ENCODE measurements at regions not wholly inside any gene's neighbourhood (a gene's known extent, or its start where the extent isn't known, plus 50 kb on each side); places are given as distances from the start of the nearest gene placed in this dataset.
"Not testable (repeated sequence)": the region's sequence is repeated elsewhere in the genome, so short reads cannot be mapped to it uniquely, and the experiment has no call there.

DNA sequence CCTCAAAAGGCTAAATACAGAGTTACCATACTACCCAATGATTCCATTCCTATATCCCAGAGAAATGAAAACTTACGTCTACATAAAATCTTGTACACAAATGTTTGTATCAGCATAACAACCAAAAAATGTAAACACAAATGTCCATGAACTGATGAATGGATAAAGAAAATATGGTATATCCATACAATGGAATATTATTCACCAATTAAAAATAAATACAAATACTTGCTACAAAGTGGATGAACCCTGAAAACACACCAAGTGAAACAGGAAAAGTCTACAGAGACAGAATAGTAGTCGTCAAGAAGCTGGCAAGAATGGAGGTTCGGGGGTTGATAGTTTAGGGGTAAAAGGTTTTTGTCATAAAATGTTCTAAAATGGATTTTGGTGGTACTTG lies 54.0 kb upstream of the ANKRD28 start:
- no peak for ATAC-seq
- Mint-ChIP-seq H3K36me3 (ENCODE audit: insufficient read depth) (peaks cover 18% of the 10 kb centered on the region), H3K9me3 (no peaks in the 10 kb centered on the region), H3K27me3 (ENCODE audit: low read depth) (no peaks in the 10 kb centered on the region), H3K4me3 (no peak overlapping the region), H3K4me1 (ENCODE audit: low read depth) (peaks cover 20% of the 10 kb centered on the region)
- no peak for DNase-seq

DNA sequence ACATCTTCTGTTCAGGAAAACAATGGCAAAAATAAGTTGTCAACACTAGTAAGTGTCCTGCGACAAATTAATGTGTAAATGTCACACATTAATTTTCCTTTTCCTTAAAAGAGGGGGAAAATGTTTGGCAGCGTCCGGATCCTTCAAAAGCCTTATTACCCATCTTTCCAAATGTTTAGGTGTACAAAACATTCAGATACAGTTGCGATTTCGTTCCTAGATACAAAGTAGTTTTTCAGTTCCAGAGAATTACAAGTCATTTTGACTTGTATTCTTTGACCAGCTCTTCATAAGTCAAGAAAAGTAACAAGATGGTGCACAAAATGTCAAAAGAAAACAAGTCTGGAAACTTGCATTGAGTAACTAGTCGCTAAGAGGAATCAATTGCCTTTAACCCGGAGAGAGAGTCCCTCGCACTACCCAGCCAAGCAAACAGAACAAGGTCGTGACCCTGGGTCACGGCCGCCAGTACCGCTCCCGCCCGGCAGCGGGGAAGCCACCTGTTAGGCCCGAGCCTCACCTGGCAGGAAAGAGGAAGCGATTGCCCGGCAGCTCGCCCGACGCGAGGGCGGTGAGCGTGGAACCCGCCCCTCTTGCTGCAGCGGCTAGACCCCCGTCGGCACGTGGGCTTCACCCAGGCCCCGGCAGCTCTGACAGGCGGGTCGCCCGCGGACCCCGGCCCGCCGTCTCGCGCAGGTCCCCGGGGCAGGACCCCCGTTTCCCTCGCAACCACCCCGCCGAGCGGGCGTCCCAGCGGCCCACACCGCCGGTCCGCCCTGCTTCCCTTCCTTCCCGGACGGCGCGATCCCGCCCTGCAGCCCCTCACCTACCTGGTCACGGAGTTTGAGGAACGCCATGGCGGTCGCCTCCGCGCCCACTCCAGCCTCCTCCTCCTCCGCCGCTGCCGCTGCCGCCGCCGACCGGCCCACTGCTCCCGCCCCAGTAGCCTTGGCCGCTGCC lies 61.0 kb upstream of the ANKRD28 start:
- DNase-seq, result peak; percentile 55
- H3K36me3 Mint-ChIP-seq (ENCODE audit: insufficient read depth), result peaks cover 14% of the 10 kb centered on the region
- H3K9me3 Mint-ChIP-seq, result no peaks in the 10 kb centered on the region
- H3K4me3 Mint-ChIP-seq, result peak overlapping the region; percentile 93
- no peaks in the 10 kb centered on the region for H3K27me3 Mint-ChIP-seq (ENCODE audit: low read depth)
- ATAC-seq, result peak; percentile 49 to 54
- peaks cover 28% of the 10 kb centered on the region for H3K4me1 Mint-ChIP-seq (ENCODE audit: low read depth)

DNA sequence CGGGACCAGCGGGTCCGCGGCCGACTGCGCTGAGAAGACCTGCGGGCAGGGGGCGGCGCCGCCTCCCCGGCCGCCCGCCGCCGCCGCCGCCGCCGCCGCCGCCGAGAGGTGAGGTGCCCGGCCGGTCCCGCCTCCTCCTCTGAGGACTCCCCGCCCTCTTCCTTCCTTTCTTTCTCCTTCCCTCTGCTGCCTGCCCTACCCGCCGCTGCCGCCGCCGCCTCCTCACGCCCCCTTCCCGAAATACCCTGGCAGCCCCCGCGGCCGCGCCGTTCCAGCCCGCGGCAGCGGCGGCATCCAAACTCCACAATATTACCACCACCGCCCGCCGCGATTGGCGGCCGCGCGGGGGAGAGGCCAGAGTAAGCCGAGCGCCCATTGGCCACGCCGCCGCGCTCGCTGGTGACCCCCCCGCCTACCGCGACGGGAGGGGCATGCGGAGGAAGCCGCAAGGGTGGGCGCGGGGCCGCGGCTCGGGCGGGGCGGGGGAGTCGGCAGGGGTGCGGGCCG lies 61.8 kb upstream of the ANKRD28 start:
- peaks cover 25% of the 10 kb centered on the region for H3K4me1 Mint-ChIP-seq (ENCODE audit: low read depth)
- ATAC-seq, result peak; percentile 88 to 90

DNA sequence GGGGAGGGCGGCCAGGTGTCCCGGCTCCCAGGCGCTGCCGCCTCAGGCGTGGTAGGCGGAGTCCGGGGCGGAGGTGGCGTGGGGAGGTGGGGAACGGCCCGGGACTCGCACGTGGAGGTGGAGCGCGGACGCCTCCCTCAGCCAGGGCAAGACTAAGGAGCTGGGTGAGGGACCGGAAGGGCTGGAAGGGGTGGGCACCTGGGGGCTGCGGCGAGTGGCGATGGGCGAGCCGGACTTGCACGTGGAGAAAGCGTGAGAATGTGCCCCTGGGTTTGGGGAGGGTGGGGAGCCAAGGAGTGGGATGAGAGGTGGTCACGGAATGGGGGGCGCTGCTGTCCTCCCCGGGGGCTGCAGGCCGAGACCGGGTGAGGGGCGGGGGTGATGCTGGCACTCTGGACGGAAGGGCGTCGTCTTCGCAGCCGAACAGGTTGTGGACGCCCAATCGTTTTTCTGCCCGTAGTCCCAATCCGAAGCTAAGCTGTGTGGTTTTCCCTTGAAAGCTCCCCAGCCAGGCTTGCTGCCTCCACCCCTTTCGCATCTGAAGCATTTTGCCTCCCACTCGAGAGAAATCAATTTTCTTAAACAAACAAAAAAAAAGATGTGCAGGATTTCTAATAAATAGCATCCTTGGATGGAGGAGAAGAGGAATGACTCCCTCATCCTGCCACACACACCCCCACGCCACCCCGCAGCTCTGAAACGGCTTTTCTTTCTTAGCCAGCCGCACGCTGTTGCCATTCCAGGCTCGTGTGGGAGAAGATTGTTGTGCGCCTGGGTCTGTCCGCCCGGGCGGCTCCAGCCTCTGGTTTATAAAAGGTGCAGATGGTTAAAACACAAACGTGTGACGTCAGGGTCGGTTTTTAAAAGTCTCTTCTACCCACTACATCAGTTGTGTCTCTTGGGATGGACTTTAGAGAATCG lies 62.5 kb upstream of the ANKRD28 start:
- Mint-ChIP-seq H3K27me3 (ENCODE audit: low read depth) (no peaks in the 10 kb centered on the region), H3K9me3 (peaks cover 5% of the 10 kb centered on the region), H3K36me3 (ENCODE audit: insufficient read depth) (peaks cover 6% of the 10 kb centered on the region), H3K4me3 (peak overlapping the region; percentile 82), H3K4me1 (ENCODE audit: low read depth) (peaks cover 21% of the 10 kb centered on the region)
- ATAC-seq, result peak; percentile 64 to 69
- no peak for DNase-seq

More for the DNA sequence above, 61.8 kb upstream of the ANKRD28 start:
- Mint-ChIP-seq H3K9me3 (no peaks in the 10 kb centered on the region), H3K4me3 (peak overlapping the region; percentile 93), H3K36me3 (ENCODE audit: insufficient read depth) (peaks cover 7% of the 10 kb centered on the region), H3K27me3 (ENCODE audit: low read depth) (no peaks in the 10 kb centered on the region)
- peak; percentile 69 for DNase-seq

DNA sequence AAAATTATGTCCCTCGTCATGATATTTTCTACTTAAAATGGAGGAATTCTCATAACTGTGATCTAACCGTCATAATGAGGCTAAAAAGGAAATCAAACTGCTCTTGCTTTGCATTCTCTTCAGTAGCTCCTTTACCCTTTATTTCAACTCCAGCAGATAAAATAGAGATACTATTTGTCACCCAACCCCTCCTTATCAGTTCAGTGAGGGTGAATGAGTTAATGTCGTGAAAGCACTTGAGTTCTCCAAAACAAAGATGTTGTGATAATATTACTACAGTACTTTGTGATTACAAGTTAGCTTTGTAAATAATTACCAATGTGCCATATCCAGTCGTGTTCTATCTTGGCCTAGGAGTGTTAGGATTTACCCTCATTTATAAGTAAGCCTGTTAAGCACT lies 63.4 kb upstream of the ANKRD28 start:
- peaks cover 3% of the 10 kb centered on the region for H3K36me3 Mint-ChIP-seq (ENCODE audit: insufficient read depth)
- H3K4me3 Mint-ChIP-seq, result peak overlapping the region; percentile 82
- H3K27me3 Mint-ChIP-seq (ENCODE audit: low read depth), result no peaks in the 10 kb centered on the region
- peaks cover 18% of the 10 kb centered on the region for H3K4me1 Mint-ChIP-seq (ENCODE audit: low read depth)
- no peak for DNase-seq
- H3K9me3 Mint-ChIP-seq, result peaks cover 5% of the 10 kb centered on the region
- no peak for ATAC-seq

DNA sequence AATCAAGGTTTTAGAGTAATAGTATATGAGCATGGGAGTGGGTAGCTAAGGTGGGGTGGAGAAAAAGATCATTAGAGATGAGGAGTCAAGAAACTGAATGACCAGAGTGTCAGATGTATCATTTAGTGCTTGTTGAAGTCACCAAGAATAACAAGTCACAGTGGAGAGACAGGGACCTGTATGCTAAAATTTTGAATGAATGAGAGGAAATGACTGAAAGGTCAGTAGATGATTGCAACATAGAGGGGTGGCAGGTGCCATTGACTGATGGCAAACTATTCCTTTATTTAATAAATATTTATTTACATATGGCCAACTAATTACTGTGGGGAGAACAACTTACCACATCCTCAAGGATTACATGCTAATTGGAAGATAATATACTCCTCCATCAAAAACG lies 75.0 kb upstream of the ANKRD28 start:
- H3K27me3 Mint-ChIP-seq (ENCODE audit: low read depth), result no peaks in the 10 kb centered on the region
- H3K9me3 Mint-ChIP-seq, result no peaks in the 10 kb centered on the region
- no peaks in the 10 kb centered on the region for H3K36me3 Mint-ChIP-seq (ENCODE audit: insufficient read depth)
- ATAC-seq, result no peak
- no peak for DNase-seq
- H3K4me1 Mint-ChIP-seq (ENCODE audit: low read depth), result no peaks in the 10 kb centered on the region
- H3K4me3 Mint-ChIP-seq, result no peak overlapping the region

DNA sequence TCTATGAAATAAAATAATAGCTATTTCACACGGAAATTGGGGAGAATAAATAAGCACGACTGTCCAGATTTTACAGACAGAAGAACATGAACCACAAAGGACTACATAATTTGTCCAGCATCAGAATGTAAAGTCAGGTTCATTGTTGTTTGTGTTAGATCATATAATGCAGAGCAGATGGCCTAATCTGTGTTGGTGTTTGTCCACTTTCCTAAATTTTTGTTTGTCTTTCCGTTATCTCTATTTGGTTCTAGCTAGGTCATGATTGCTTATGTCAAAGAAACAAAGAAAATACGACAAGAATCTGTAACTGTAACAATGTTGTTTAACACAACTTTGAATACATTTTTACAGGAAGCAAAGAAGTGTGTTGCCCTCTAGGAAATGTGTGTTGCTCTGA lies 75.6 kb upstream of the ANKRD28 start:
- H3K36me3 Mint-ChIP-seq (ENCODE audit: insufficient read depth), result no peaks in the 10 kb centered on the region
- H3K9me3 Mint-ChIP-seq, result no peaks in the 10 kb centered on the region
- no peaks in the 10 kb centered on the region for H3K4me1 Mint-ChIP-seq (ENCODE audit: low read depth)
- no peak for ATAC-seq
- no peak for DNase-seq
- H3K27me3 Mint-ChIP-seq (ENCODE audit: low read depth), result no peaks in the 10 kb centered on the region
- no peak overlapping the region for H3K4me3 Mint-ChIP-seq

DNA sequence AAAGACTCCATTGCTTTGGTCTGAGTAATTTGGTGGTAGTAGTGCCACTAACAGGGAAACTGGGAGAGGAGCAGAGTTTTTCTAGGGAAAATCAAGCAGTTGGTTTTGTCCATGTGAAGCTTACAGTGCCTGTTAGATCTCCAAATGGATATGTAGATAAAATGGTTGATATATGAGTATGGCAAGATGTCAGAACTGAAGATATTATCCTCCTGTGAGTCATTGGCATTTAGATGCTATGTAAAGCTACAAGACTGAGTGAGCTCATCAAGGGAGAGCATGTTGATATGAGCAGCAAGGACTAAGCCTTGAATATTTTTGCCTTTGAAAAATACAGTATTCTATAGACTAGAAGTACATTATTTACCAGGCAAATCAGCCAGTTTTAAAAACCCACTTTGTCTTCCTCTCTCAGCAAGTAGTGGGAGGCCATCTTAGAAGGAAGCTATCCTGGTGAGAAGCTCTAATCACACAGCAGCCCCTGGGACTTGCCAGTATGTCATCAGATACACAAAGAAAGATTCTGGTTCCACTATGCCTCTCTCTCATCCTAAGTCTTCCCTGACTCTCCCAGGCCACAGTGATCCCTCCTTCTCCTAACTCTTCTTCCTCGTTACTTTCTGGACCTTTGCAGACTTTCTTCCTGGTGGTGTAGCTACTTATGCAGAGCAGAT lies 77.4 kb upstream of the ANKRD28 start:
- H3K36me3 Mint-ChIP-seq (ENCODE audit: insufficient read depth), result no peaks in the 10 kb centered on the region
- ATAC-seq (no peak), DNase-seq (no peak)
- H3K4me1 Mint-ChIP-seq (ENCODE audit: low read depth), result no peaks in the 10 kb centered on the region
- no peaks in the 10 kb centered on the region for H3K27me3 Mint-ChIP-seq (ENCODE audit: low read depth)
- no peak overlapping the region for H3K4me3 Mint-ChIP-seq
- H3K9me3 Mint-ChIP-seq, result no peaks in the 10 kb centered on the region

DNA sequence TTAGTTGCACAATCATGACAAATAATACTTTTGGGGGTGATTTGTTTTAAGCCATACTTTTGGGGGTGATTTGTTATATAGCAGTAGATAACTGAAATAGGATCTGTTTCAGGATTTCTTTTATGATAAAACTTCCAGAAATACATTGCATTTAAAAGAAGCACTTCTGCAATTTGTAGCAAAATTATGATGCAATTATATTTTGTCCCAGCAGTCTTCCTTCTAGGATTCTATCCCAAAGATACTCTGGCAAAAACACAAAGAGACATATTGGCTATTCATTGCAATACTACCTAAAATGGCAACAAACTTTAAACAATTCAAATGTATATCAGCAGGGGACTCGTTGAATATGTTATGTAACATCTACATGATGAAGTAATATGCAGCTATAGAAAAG lies 78.9 kb upstream of the ANKRD28 start:
- Mint-ChIP-seq H3K4me1 (ENCODE audit: low read depth) (no peaks in the 10 kb centered on the region), H3K27me3 (ENCODE audit: low read depth) (no peaks in the 10 kb centered on the region), H3K9me3 (no peaks in the 10 kb centered on the region), H3K4me3 (no peak overlapping the region), H3K36me3 (ENCODE audit: insufficient read depth) (no peaks in the 10 kb centered on the region)
- ATAC-seq (no peak), DNase-seq (no peak)

DNA sequence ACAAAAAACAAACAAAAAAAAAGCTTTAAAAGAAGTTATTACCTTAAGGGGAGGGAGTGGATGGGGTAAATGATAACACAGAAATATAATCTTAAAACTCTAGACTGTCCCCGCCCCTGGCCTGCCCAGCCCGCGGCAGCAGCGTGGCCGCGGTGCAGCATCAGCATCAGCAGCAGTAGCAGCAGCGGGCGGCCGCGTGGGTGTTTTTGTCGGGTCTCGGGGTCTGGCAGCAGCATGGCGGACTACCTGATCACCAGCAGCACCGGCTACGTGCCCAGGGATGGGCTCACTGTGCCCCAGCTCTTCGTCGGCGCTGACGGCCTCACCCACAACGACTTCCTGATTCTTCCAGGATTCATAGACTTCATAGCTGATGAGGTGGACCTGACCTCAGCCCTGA lies 80.0 kb upstream of the ANKRD28 start:
- H3K27me3 Mint-ChIP-seq (ENCODE audit: low read depth), result no peaks in the 10 kb centered on the region
- ATAC-seq, result no peak

DNA sequence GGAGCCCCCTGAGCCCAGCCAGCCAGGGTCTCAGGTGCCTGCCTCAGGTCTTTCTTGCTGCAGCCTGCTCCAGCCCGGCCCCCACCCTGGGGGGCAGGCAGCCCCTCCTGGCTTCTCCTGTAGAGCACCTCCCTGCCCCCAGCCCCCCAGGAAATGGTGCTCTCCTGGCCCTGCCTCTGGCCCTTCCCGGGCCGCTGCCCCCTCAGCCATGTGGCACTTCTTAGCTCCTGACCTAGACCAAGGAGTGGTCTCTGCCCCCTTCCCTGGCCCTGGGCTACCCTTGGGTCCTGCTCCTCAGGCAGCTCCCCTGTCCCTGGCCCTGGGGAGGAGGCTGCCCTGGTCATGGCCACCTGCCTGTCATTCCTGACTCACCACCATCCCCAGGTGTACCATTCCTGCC lies 82.0 kb upstream of the ANKRD28 start:
- H3K36me3 Mint-ChIP-seq (ENCODE audit: insufficient read depth); H3K4me1 Mint-ChIP-seq (ENCODE audit: low read depth); H3K4me3 Mint-ChIP-seq; DNase-seq; ATAC-seq; H3K27me3 Mint-ChIP-seq (ENCODE audit: low read depth); H3K9me3 Mint-ChIP-seq: not testable (repeated sequence)

More for the DNA sequence above, 80.0 kb upstream of the ANKRD28 start:
- H3K9me3 Mint-ChIP-seq, result no peaks in the 10 kb centered on the region
- H3K36me3 Mint-ChIP-seq (ENCODE audit: insufficient read depth), result no peaks in the 10 kb centered on the region
- H3K4me3 Mint-ChIP-seq, result no peak overlapping the region
- DNase-seq, result no peak
- H3K4me1 Mint-ChIP-seq (ENCODE audit: low read depth), result no peaks in the 10 kb centered on the region

DNA sequence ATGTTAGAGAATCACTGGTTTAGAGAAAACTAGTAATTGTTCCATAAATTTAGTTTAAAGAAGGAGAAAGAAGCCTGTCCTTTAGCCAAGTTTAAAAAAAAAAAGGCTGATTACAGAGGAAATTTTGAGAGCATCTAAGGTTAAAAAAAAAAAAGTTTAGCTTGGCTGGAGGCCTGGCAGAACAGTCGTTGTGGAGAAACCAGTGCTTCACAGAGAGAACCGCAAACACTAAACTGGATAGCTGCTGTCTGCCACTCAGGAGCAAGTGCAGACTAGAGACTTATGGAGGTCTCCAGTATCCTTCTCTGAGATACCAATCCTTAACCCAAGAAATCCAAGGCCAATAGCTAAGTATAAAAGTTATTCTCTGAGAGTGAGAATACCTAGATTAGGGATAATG lies 84.8 kb upstream of the ANKRD28 start:
- Mint-ChIP-seq H3K4me1 (ENCODE audit: low read depth) (no peaks in the 10 kb centered on the region), H3K36me3 (ENCODE audit: insufficient read depth) (no peaks in the 10 kb centered on the region), H3K4me3 (no peak overlapping the region), H3K27me3 (ENCODE audit: low read depth) (no peaks in the 10 kb centered on the region), H3K9me3 (peaks cover 14% of the 10 kb centered on the region)
- no peak for DNase-seq
- ATAC-seq, result no peak

DNA sequence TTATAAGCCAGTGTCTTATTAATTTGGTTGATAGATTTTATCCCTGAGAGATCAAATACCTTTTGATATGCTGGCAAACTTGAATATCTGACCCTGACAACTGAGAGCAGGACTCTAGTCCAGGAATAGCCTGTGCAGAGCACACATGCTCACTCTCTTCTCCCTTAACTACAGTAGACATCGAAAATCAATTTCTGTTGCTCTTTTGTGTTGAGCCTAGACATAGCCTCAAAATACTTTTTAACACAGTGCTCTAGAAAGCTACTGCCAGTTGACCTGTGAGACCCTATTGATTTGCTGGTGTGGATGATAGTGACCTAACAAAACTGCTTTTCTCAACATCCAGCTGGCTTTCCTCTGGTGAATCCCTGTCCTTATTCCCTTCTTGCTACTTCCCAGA lies 86.4 kb upstream of the ANKRD28 start:
- H3K4me1 Mint-ChIP-seq (ENCODE audit: low read depth), result no peaks in the 10 kb centered on the region
- no peaks in the 10 kb centered on the region for H3K27me3 Mint-ChIP-seq (ENCODE audit: low read depth)
- peaks cover 14% of the 10 kb centered on the region for H3K9me3 Mint-ChIP-seq
- DNase-seq (no peak), ATAC-seq (no peak)
- H3K36me3 Mint-ChIP-seq (ENCODE audit: insufficient read depth), result no peaks in the 10 kb centered on the region
- no peak overlapping the region for H3K4me3 Mint-ChIP-seq

DNA sequence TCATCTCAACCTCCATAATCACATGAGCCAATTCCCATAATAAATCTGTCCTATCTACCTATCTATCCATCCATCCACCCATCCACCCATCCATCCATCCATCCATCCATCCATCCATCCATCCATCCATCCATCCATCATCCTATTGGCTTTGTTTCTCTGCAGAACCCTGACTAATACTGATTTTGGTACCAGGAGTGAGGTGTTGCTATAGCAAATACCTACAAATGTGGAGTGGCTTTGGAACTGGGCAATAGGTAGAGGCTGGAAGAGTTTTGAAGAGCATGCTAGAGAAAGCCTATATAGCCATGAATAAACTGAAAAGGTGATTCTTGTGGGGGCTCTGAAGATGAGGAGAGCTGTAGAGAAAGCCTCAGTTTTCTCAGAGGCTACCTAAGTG lies 88.7 kb upstream of the ANKRD28 start:
- DNase-seq, result no peak
- no peaks in the 10 kb centered on the region for H3K36me3 Mint-ChIP-seq (ENCODE audit: insufficient read depth)

More for the DNA sequence above, 88.7 kb upstream of the ANKRD28 start:
- no peak overlapping the region for H3K4me3 Mint-ChIP-seq
- no peaks in the 10 kb centered on the region for H3K4me1 Mint-ChIP-seq (ENCODE audit: low read depth)
- no peaks in the 10 kb centered on the region for H3K27me3 Mint-ChIP-seq (ENCODE audit: low read depth)
- no peak for ATAC-seq
- H3K9me3 Mint-ChIP-seq, result peaks cover 14% of the 10 kb centered on the region

Data from activated T-cell treated with anti-CD3 and anti-CD28 coated beads, Interleukin-2, amount 50 U/mL, for 4 hours (primary cell).